ENCODE measurements at regions not wholly inside any gene's neighbourhood (a gene's known extent, or its start where the extent isn't known, plus 50 kb on each side); places are given as distances from the start of the nearest gene placed in this dataset.

- TF ChIP-seq AFF4 (CRISPR knock-in tag; IDR thresholded peaks at IDR 0.05; ENCODE audit: borderline replicate concordance) = no peak
Observed at GRCh38 chr2:156709091-156709490, 272.9 kb downstream of the GPD2 start (continued).

- peaks cover 39% of the 10 kb centered on the region for H3K36me3 Mint-ChIP-seq
- ChIA-PET POLR2A (no interaction called here), CTCF (no interaction called here)
- no peaks in the 10 kb centered on the region; the same call in 1 of the 2 replicates for H3K27me3 Mint-ChIP-seq (ENCODE audit: low read depth)
- H3K27ac Mint-ChIP-seq = no peak overlapping the region; the same call in 1 of the 2 replicates
- ATAC-seq (no peak), DNase-seq (ENCODE audit: low spot score) (no peak)
- H3K9me3 Mint-ChIP-seq = peaks cover 31% of the 10 kb centered on the region
- TF ChIP-seq, protein P1, sequence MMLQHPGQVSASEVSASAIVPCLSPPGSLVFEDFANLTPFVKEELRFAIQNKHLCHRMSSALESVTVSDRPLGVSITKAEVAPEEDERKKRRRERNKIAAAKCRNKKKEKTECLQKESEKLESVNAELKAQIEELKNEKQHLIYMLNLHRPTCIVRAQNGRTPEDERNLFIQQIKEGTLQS (CRISPR knock-in tag; conservative IDR thresholded peaks at IDR 0.05) = no peak
- TF ChIP-seq ATF1 (CRISPR knock-in tag; IDR thresholded peaks at IDR 0.05) = no peak
- TF ChIP-seq, protein P2, sequence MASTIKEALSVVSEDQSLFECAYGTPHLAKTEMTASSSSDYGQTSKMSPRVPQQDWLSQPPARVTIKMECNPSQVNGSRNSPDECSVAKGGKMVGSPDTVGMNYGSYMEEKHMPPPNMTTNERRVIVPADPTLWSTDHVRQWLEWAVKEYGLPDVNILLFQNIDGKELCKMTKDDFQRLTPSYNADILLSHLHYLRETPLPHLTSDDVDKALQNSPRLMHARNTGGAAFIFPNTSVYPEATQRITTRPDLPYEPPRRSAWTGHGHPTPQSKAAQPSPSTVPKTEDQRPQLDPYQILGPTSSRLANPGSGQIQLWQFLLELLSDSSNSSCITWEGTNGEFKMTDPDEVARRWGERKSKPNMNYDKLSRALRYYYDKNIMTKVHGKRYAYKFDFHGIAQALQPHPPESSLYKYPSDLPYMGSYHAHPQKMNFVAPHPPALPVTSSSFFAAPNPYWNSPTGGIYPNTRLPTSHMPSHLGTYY (CRISPR knock-in tag; IDR thresholded peaks at IDR 0.05) = no peak
- no peak for TF ChIP-seq ATF2 (CRISPR knock-in tag; IDR thresholded peaks at IDR 0.05; ENCODE audit: borderline replicate concordance, low read depth)
- TF ChIP-seq, protein P3, sequence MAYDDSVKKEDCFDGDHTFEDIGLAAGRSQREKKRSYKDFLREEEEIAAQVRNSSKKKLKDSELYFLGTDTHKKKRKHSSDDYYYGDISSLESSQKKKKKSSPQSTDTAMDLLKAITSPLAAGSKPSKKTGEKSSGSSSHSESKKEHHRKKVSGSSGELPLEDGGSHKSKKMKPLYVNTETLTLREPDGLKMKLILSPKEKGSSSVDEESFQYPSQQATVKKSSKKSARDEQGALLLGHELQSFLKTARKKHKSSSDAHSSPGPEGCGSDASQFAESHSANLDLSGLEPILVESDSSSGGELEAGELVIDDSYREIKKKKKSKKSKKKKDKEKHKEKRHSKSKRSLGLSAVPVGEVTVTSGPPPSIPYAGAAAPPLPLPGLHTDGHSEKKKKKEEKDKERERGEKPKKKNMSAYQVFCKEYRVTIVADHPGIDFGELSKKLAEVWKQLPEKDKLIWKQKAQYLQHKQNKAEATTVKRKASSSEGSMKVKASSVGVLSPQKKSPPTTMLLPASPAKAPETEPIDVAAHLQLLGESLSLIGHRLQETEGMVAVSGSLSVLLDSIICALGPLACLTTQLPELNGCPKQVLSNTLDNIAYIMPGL (CRISPR knock-in tag; IDR thresholded peaks at IDR 0.05) = no peak
- TF ChIP-seq, protein P4, sequence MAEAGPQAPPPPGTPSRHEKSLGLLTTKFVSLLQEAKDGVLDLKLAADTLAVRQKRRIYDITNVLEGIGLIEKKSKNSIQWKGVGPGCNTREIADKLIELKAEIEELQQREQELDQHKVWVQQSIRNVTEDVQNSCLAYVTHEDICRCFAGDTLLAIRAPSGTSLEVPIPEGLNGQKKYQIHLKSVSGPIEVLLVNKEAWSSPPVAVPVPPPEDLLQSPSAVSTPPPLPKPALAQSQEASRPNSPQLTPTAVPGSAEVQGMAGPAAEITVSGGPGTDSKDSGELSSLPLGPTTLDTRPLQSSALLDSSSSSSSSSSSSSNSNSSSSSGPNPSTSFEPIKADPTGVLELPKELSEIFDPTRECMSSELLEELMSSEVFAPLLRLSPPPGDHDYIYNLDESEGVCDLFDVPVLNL (CRISPR knock-in tag; IDR thresholded peaks at IDR 0.05; ENCODE audit: borderline replicate concordance, low read depth) = no peak
- TF ChIP-seq IRF2 (CRISPR knock-in tag; IDR thresholded peaks at IDR 0.05; ENCODE audit: borderline replicate concordance, low read depth) = no peak
- TF ChIP-seq RORB (CRISPR knock-in tag; IDR thresholded peaks at IDR 0.05) = no peak
- TF ChIP-seq USF2 (CRISPR knock-in tag; IDR thresholded peaks at IDR 0.05) = no peak
- no peak for TF ChIP-seq GABPB1 (CRISPR knock-in tag; IDR thresholded peaks at IDR 0.05)
- no peak for TF ChIP-seq NR3C1 (CRISPR knock-in tag; conservative IDR thresholded peaks at IDR 0.05; ENCODE audit: low read depth)
- no peak for TF ChIP-seq AR (CRISPR knock-in tag; IDR thresholded peaks at IDR 0.05)
- TF ChIP-seq E2F1 (CRISPR knock-in tag; IDR thresholded peaks at IDR 0.05) = no peak
- no peak overlapping the region for H3K4me3 Mint-ChIP-seq
- peaks cover 21% of the 10 kb centered on the region for H3K4me1 Mint-ChIP-seq
Observed at GRCh38 chr2:156719036-156719435, 282.9 kb downstream of the GPD2 start.
